Heart left ventricle (tissue), 16 donors: ENCODE measurements at regions not wholly inside any gene's neighbourhood (a gene's known extent, or its start where the extent isn't known, plus 50 kb on each side); places are given as distances from the start of the nearest gene placed in this dataset.
"Not testable (repeated sequence)": the region's sequence is repeated elsewhere in the genome, so short reads cannot be mapped to it uniquely, and the experiment has no call there.

ENCODE experiments used
- ATAC-seq, 4 donors: fragments of 200-7000 bp; cut with Tn5 transposase; one replicate each; pipeline ENCODE4 v1.9.1; 2020 to 2022; ENCODE audit warnings: moderate library complexity in 4 of 4, mild to moderate bottlenecking in 3 of 4, moderate number of reproducible peaks in 1 of 4
- DNase-seq, 5 donors: peaks; one replicate each; pipeline ENCODE4 v3.0.0-alpha.2; 2020
- H3K27ac ChIP-seq, 12 donors: fragments of 200-600 bp; sonication (generic) in 4 of 12; one replicate each; pipeline versions ENCODE4 v1.5.0 to v1.8.0; 2016 to 2022; ENCODE audit warnings: mild to moderate bottlenecking in 2 of 12
- H3K27me3 ChIP-seq, 9 donors: fragments of 200-600 bp; sonication (generic) in 2 of 9; one replicate each; pipeline versions ENCODE4 v1.5.1 to v1.8.0; 2016 to 2022; ENCODE audit warnings: mild to moderate bottlenecking in 3 of 9
- H3K36me3 ChIP-seq, 9 donors: fragments of 200-600 bp; sonication (generic) in 2 of 9; one replicate each; pipeline versions ENCODE4 v1.5.0 to v1.8.0; 2018 to 2022; ENCODE audit warnings: mild to moderate bottlenecking in 2 of 9
- H3K4me1 ChIP-seq, 12 donors: fragments of 200-600 bp; sonication (generic) in 4 of 12; one replicate each; pipeline versions ENCODE4 v1.5.0 to v1.8.0; 2016 to 2022; ENCODE audit warnings: mild to moderate bottlenecking in 3 of 12
- H3K4me3 ChIP-seq, 12 donors: fragments of 200-600 bp; sonication (generic) in 4 of 12; one replicate each; pipeline versions ENCODE4 v1.5.0 to v1.8.0; 2017 to 2022; ENCODE audit warnings: mild to moderate bottlenecking in 9 of 12, moderate library complexity in 4 of 12
- H3K9me3 ChIP-seq, 12 donors: fragments of 200-600 bp; sonication (generic) in 4 of 12; one replicate each; pipeline versions ENCODE4 v1.5.0 to v1.8.0; 2016 to 2022; ENCODE audit warnings: mild to moderate bottlenecking in 1 of 12
- WGBS, 4 donors: extraction: QIAGEN DNeasy Blood & Tissue Kit in 2 of 4; methylation state at CpG; one replicate each; pipeline versions ENCODE4 v1.1.5 to v1.1.7; 2013 to 2018; 5-methylcytosine and 5-hydroxymethylcytosine counted together
- intact Hi-C, 10 donors: fragments of 100-400 bp; cut with DNase I; formaldehyde crosslinking; loops; one replicate each; pipeline versions ENCODE4 v1.11.1 to v1.14.2; 2022
- TF ChIP-seq, protein P1 (sequence below), 12 donors: fragments of 200-600 bp; sonication (generic) in 4 of 12; IDR thresholded peaks; one replicate each; pipeline versions ENCODE4 v1.5.0 to v1.8.0; 2018 to 2022; ENCODE audit warnings: antibody characterized with exemption in 12 of 12, mild to moderate bottlenecking in 5 of 12
- donor health status: ischemic (EF 13 %, LVEDD 7.1; RV severe dilation, severe dysfunction).
- donor health status: healthy with polysubstance abuse.
- donor health status: DM: no; HTN: yes; CAD: no.
- donor health status: DM: no; HTN: no; CAD: no.
- donor health status: ischemic (EF 25% LVEDD 6.9; RV normal size, moderate dysfunction).
- donor health status: ischemic (EF 25% LVEDD 5.7; RV mildly dilated, moderate dysfunction).
- donor health status: healthy.
- donor health status: DM: yes; HTN: yes; CAD: no.
- donor health status: ischemic (EF 35%, LVEDD 5.7; RV mildly dilated, moderate dysfunction).
- donor health status: nonischemic (EF 11% LVEDD 7.7; RV severe dilation, severe dysfunction).
- donor health status: DM: yes; HTN: yes; CAD: no.
- donor health status: PGD.
- donor health status: ischemic (EF 29% LVEDD 5.4; RV normal size, mild dysfunction).
- donor health status: nonischemic (EF 23%, LVEDD 6.1; RV moderate dilation, normal function).

DNA sequence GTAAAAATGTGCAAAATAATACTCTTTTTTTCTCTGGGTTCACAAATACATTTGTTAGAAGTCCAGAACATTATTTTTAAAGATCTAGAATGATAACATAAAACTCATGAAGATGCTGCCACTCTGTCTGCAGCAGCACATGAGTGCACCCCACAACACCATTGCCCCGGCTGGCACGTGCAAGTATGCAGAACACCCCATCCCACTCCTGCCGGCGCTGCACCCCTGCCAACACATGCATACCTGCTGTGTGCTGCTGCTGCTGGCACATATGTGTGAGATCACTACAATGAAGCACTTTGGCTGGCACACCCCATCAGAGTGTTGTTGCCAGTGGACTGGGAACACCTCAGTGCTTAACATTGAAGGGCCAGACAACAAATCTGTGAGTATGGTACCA lies 129.1 kb downstream of the CCT8L2 start:
- H3K9me3 ChIP-seq, H3K27me3 ChIP-seq, H3K27ac ChIP-seq, H3K36me3 ChIP-seq, H3K4me3 ChIP-seq, H3K4me1 ChIP-seq, DNase-seq, intact Hi-C loops, ATAC-seq: not testable (repeated sequence)
- WGBS, 4 donors, result 78 to 83% (median 81%) methylated on average over 4 of the region's 4 CpGs

DNA sequence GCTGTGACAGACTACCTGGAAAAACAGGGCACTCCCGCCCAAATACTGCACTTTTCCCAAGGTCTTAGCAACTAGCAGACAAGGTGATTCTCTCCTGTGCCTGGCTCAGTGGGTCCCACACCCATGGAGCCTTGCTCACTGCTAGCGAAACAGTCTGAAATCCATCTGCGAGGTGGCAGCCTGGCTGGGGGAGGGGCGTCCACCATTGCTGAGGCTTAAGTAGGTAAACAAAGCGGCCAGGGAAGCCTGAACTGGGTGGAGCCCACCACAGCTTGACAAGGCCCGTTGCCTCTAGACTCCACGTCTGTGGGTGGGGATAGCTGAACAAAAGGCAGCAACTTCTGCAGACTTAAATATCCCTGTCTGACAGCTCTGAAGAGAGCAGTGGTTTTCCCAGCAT lies 145.2 kb downstream of the CCT8L2 start:
- H3K4me3 ChIP-seq, H3K9me3 ChIP-seq, H3K27me3 ChIP-seq, intact Hi-C loops, DNase-seq, ATAC-seq, H3K27ac ChIP-seq, H3K4me1 ChIP-seq, H3K36me3 ChIP-seq: not testable (repeated sequence)
- 36 to 50% (median 48%) methylated on average over 4 to 7 of the region's 7 CpGs for WGBS, 4 donors

DNA sequence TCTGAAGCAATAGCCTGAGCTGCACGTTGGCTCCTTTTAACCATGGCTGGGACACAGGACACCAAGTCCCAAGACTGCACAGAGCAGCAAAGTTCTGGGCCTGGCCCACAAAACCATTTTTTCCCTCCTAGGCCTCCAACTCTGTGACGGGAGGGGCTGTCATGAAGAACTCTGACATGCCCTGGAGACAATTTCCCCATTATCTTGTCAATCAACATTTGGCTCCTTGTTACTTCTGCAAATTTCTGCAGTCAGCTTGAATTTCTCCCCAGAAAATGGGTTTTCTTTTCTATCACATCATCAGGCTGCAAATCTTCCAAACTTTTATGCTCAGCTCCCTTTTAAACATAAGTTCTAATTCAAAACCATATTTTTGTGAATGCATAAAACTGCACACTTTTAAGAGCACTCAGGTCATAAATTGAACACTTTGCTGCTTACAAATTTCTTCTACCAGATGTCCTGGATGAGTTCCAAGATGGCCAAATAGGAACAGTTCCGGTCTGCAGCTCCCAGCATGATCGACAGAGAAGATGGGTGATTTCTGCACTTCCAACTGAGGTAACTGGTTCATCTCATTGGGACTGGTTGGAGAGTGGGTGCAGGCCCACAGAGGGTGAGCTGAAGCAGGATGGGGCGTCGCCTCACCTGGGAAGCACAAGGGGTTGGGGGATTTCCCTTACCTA lies 145.7 kb downstream of the CCT8L2 start:
- H3K27me3 ChIP-seq, H3K4me3 ChIP-seq, H3K9me3 ChIP-seq, H3K4me1 ChIP-seq, H3K27ac ChIP-seq, DNase-seq, ATAC-seq, H3K36me3 ChIP-seq, intact Hi-C loops: not testable (repeated sequence)
- 52 to 62% (median 56%) methylated on average over 6 of the region's 6 CpGs for WGBS, 4 donors

DNA sequence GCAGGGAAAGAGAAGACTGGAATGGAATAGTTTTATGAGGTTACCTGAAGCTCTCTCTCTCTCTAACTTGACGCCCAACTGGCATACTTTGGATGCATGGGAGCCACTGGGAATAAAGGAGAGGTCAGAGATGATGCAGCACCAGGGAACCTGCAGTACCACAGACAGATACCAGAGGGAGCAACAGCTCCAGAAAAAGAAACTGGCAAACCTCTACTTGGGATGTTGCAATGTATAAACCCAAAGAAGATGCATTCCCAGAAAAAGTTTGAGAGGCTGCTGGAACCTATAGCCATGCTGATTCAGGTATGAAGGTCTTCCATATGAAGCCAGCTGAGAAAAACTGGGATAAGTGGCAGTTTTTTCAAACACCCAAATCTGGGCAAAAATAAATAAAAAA lies 151.6 kb downstream of the CCT8L2 start:
- 8 to 40% (median 22%) methylated on average over 1 of the region's 1 CpG for WGBS, 4 donors
- TF ChIP-seq, protein P1, sequence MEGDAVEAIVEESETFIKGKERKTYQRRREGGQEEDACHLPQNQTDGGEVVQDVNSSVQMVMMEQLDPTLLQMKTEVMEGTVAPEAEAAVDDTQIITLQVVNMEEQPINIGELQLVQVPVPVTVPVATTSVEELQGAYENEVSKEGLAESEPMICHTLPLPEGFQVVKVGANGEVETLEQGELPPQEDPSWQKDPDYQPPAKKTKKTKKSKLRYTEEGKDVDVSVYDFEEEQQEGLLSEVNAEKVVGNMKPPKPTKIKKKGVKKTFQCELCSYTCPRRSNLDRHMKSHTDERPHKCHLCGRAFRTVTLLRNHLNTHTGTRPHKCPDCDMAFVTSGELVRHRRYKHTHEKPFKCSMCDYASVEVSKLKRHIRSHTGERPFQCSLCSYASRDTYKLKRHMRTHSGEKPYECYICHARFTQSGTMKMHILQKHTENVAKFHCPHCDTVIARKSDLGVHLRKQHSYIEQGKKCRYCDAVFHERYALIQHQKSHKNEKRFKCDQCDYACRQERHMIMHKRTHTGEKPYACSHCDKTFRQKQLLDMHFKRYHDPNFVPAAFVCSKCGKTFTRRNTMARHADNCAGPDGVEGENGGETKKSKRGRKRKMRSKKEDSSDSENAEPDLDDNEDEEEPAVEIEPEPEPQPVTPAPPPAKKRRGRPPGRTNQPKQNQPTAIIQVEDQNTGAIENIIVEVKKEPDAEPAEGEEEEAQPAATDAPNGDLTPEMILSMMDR (IDR thresholded peaks at IDR 0.05), result peak in 10 of 12 donors; percentile 3 to 45 (median 33)
- H3K9me3 ChIP-seq, intact Hi-C loops, H3K36me3 ChIP-seq, DNase-seq, H3K27me3 ChIP-seq, H3K27ac ChIP-seq, H3K4me1 ChIP-seq, H3K4me3 ChIP-seq, ATAC-seq: not testable (repeated sequence)

DNA sequence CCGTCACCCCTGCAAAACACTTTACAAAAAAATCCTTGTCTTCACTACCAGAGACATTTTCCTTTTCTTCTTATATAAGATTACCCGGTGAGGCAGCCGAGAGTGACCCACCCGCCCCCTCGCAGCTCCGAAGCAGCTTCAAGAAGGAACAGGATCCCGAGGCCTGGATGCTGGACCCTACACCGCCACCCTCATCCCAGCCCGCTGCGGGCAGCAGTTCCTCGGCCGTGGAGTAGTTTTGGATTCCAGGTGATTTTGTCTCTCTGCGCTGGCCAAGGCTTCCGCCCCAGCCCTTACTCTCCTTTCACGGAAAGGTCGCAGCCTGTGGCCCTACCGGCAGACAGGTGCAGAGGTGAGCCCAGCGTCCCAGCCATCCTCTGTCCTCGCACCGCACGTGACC lies 169.1 kb downstream of the CCT8L2 start:
- H3K4me3 ChIP-seq, ATAC-seq, H3K9me3 ChIP-seq, H3K4me1 ChIP-seq, H3K36me3 ChIP-seq, DNase-seq, H3K27me3 ChIP-seq, intact Hi-C loops, H3K27ac ChIP-seq: not testable (repeated sequence)
- 78 to 83% (median 80%) methylated on average over 21 of the region's 21 CpGs for WGBS, 4 donors

DNA sequence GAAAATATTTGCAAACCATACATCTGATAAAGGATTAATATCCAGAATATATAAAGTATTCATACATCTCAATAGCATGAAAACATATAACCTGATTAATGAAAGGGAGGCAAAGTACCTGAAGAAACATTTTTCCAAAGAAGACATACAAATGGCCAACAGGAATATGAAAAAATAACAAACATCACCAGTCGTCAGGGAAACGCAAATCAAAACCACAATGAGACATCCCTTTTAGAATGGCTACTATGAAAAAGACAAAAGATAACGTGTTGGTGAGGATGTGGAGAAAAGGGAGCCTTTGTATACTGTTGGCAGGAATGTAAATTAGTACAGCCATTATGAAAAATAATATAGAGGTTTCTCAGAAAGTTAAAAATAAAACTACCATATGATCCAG lies 175.1 kb downstream of the CCT8L2 start:
- H3K27ac ChIP-seq, intact Hi-C loops, H3K4me1 ChIP-seq, H3K4me3 ChIP-seq, ATAC-seq, H3K27me3 ChIP-seq, H3K9me3 ChIP-seq, H3K36me3 ChIP-seq, DNase-seq: not testable (repeated sequence)
- 44 to 52% (median 45%) methylated on average over 3 of the region's 3 CpGs for WGBS, 4 donors

DNA sequence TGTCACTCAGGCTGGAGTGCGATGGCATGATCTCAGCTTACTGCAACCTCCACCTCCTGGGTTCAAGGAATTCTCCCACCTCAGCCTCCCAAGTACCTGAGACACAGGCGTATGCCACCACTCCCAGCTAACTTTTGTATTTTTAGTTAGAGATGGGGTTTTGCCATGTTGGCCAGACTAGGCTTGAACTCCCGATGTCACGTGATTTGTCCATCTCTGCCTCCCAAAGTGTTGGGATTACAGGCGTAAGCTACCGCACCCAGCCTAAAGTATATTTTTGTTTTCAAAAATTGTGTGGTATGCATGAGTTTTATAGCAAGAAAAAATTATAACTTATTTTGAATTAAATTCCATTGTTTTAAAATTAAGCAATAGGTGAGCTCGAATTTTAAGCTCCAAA lies 188.0 kb downstream of the CCT8L2 start:
- DNase-seq, H3K27ac ChIP-seq, ATAC-seq, H3K36me3 ChIP-seq, H3K9me3 ChIP-seq, H3K27me3 ChIP-seq, intact Hi-C loops, H3K4me3 ChIP-seq, H3K4me1 ChIP-seq: not testable (repeated sequence)
- WGBS, 4 donors, result 69 to 90% (median 79%) methylated on average over 7 of the region's 7 CpGs

DNA sequence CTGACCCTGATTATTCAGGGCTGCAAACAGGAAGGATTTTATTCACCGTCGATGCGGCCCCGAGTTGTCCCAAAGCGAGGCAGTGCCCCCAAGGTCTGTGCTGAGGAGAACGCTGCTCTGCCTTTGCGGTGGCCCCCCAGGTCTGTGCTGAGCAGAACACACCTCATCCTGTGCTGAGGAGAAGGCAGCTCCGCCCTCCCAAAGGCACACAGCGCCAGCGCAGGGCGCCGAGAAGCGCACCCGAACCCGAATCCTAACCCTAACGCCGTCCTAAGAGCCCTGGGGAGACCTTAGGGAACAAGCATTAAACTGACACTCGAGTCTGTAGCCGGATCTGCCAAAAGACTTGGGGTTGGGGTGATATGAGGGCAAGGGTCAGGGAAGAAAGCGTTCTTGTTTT lies 188.9 kb downstream of the CCT8L2 start:
- DNase-seq, H3K4me3 ChIP-seq, H3K27me3 ChIP-seq, H3K9me3 ChIP-seq, H3K4me1 ChIP-seq, H3K27ac ChIP-seq, H3K36me3 ChIP-seq, intact Hi-C loops, ATAC-seq: not testable (repeated sequence)
- 51 to 72% (median 65%) methylated on average over 20 of the region's 20 CpGs for WGBS, 4 donors

DNA sequence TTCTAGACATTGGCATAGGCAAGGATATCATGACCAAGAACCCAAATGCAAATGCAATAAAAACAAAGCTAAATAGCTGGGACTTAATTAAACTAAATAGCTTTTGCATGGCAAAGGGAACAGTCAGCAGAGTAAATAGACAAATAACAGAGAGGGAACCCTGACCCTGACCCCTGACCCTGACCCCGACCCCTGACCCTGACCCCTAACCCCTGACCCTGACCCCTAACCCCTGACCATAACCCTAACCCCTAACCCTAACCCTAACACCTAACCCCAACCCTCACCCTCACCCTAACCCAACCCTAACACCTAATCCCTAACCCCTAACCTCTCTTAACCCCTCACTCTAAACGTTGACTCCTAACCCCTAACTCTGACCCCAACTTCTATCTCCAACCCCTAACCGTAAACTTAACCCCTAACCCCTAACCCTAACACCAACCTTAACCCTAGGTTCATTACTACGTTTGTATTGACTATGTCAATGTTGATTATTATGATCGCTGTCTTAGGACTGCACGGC lies 189.7 kb downstream of the CCT8L2 start:
- H3K27ac ChIP-seq, ATAC-seq, DNase-seq, H3K36me3 ChIP-seq, H3K4me1 ChIP-seq, H3K9me3 ChIP-seq, H3K27me3 ChIP-seq, H3K4me3 ChIP-seq, intact Hi-C loops: not testable (repeated sequence)
- WGBS, 4 donors, result 43 to 51% (median 49%) methylated on average over 6 of the region's 6 CpGs

DNA sequence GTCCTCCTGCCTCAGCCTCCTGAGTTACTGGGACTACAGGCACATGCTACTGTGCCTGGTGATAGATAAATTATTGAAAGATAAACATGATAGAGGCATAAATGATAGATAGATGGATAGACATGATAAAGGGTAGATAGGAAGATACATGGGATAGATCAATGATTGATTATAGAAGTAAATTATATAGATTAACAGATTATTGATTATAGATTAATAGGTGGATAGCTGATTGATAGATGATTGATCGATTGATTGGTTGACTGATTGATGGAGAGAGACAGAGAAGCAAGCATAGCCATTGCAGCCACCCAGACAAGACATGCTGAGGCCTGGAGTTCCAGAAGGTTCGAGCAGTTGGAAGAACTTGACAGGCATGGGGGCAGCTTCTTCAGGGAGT lies 199.1 kb downstream of the CCT8L2 start:
- H3K4me1 ChIP-seq, ATAC-seq, H3K9me3 ChIP-seq, H3K4me3 ChIP-seq, H3K27ac ChIP-seq, DNase-seq, H3K27me3 ChIP-seq, intact Hi-C loops, H3K36me3 ChIP-seq: not testable (repeated sequence)
- WGBS, 4 donors, result 53 to 66% (median 55%) methylated on average over 2 of the region's 2 CpGs
